ENCODE measurements at regions not wholly inside any gene's neighbourhood (a gene's known extent, or its start where the extent isn't known, plus 50 kb on each side); places are given as distances from the start of the nearest gene placed in this dataset.
"Not testable (repeated sequence)": the region's sequence is repeated elsewhere in the genome, so short reads cannot be mapped to it uniquely, and the experiment has no call there.

- no peak for DNase-seq (ENCODE audit: low read depth)
- TF ChIP-seq, protein P1, sequence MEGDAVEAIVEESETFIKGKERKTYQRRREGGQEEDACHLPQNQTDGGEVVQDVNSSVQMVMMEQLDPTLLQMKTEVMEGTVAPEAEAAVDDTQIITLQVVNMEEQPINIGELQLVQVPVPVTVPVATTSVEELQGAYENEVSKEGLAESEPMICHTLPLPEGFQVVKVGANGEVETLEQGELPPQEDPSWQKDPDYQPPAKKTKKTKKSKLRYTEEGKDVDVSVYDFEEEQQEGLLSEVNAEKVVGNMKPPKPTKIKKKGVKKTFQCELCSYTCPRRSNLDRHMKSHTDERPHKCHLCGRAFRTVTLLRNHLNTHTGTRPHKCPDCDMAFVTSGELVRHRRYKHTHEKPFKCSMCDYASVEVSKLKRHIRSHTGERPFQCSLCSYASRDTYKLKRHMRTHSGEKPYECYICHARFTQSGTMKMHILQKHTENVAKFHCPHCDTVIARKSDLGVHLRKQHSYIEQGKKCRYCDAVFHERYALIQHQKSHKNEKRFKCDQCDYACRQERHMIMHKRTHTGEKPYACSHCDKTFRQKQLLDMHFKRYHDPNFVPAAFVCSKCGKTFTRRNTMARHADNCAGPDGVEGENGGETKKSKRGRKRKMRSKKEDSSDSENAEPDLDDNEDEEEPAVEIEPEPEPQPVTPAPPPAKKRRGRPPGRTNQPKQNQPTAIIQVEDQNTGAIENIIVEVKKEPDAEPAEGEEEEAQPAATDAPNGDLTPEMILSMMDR (IDR thresholded peaks at IDR 0.05; ENCODE audit: low read length, missing control alignments) = no peak
- H3K4me3 ChIP-seq (replicated peaks; ENCODE audit: low read depth, low read length) = no peak overlapping the region
These were observed 373.0 kb upstream of the ADAMTS5 start for GRCh38 chr21:27339902-27340301.

DNA sequence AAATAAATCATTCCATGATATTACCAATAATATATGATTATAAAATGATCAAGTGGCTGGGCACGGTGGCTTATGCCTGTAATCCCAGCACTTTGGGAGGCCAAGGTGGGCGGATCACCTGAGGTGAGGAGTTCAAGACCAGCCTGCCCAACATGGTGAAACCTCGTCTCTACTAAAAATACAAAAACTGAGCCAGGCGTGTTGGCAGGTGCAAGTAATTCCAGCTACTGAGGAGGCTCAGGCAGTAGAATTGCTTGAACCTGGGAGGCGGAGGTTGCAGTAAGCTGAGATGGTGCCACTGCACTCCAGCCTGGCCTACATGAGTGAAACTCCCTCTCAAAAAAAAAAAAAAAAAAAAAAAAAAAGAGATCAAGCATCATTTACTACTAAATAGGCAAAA lies 371.1 kb upstream of the ADAMTS5 start:
- DNase-seq (ENCODE audit: low read depth); H3K4me3 ChIP-seq (replicated peaks; ENCODE audit: low read depth, low read length): not testable (repeated sequence)

- TF ChIP-seq, protein P1 (IDR thresholded peaks at IDR 0.05; ENCODE audit: low read length, missing control alignments) = no peak
- no peak for DNase-seq (ENCODE audit: low read depth)
These were observed 366.2 kb upstream of the ADAMTS5 start for GRCh38 chr21:27333096-27333495.

DNA sequence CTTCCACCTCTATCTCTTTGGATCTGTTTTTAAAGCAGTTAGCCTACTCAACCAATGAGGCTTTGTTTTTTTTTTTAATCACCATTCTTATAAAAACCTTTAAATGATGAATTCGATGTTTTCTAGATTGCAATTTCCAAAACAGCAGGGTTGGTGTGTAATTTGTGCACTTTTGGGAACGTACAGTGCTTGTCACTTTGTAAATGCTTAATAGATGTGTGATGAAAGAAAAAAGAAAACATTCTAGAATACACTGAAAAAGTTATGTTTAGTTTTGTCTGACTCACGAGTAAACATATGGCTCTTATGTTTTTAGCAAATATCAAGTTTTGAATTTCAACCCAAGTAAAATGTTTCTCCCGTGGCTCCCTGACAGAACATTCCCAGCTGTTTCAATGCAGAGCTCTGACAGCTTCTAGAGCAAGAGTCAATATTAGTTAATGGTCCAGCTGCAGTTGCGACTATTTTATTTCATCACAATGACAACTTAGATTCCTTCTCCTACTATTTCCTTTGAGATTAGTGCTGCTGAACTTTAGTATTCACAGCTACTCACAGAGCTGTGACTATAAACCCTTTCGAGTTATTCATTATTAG lies 362.5 kb upstream of the ADAMTS5 start:
- no peak overlapping the region for H3K4me3 ChIP-seq (replicated peaks; ENCODE audit: low read depth, low read length)
- DNase-seq (ENCODE audit: low read depth) = peak; percentile 50
- TF ChIP-seq, protein P1 (IDR thresholded peaks at IDR 0.05; ENCODE audit: low read length, missing control alignments) = no peak

More at GRCh38 chr21:27333096-27333495, 366.2 kb upstream of the ADAMTS5 start:
- H3K4me3 ChIP-seq (replicated peaks; ENCODE audit: low read depth, low read length) = no peak overlapping the region

DNA sequence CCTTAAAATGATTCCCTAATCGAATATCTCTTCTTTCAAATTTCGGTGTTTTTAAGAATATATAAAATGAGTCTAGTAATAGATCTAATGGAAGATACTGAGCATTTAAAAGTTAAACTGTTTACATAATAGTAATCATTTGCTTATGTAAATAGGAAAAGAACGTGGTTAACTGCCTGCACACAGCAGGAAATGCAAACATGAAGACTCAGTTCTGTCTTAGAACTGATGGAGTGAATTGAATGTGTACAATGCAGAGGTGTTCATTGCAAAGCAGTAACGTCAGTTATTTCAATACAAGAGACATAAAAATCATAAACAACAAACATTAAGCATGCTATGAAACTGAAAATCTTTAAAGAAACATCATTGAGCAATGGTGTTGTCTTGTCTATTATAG lies 359.4 kb upstream of the ADAMTS5 start:
- no peak overlapping the region for H3K4me3 ChIP-seq (replicated peaks; ENCODE audit: low read depth, low read length)
- DNase-seq (ENCODE audit: low read depth) = no peak
- TF ChIP-seq, protein P1 (IDR thresholded peaks at IDR 0.05; ENCODE audit: low read length, missing control alignments) = no peak

GRCh38 chr21:27323331-27323730 lies 356.4 kb upstream of the ADAMTS5 start:
- no peak for DNase-seq (ENCODE audit: low read depth)
- no peak overlapping the region for H3K4me3 ChIP-seq (replicated peaks; ENCODE audit: low read depth, low read length)
- TF ChIP-seq, protein P1 (IDR thresholded peaks at IDR 0.05; ENCODE audit: low read length, missing control alignments) = no peak

GRCh38 chr21:27321791-27322190 lies 354.9 kb upstream of the ADAMTS5 start:
- TF ChIP-seq, protein P1 (IDR thresholded peaks at IDR 0.05; ENCODE audit: low read length, missing control alignments) = no peak
- DNase-seq (ENCODE audit: low read depth) = no peak

More at GRCh38 chr21:27321791-27322190, 354.9 kb upstream of the ADAMTS5 start:
- no peak overlapping the region for H3K4me3 ChIP-seq (replicated peaks; ENCODE audit: low read depth, low read length)
